ENCODE measurements at regions not wholly inside any gene's neighbourhood (a gene's known extent, or its start where the extent isn't known, plus 50 kb on each side); places are given as distances from the start of the nearest gene placed in this dataset.

GRCh38 chr10:117424883-117425649 is 49.8 kb upstream of the PDZD8 start (continued):
- TF ChIP-seq ZNF142 (CRISPR knock-in tag; IDR thresholded peaks at IDR 0.05) (no peak), PCBP1 (IDR thresholded peaks at IDR 0.05; ENCODE audit: borderline replicate concordance, low read depth, low read length) (no peak), ZBTB44 (CRISPR knock-in tag; IDR thresholded peaks at IDR 0.05) (no peak), CHD4 (IDR thresholded peaks at IDR 0.05; ENCODE audit: borderline replicate concordance, low read length) (no peak), ZNF12 (CRISPR knock-in tag; IDR thresholded peaks at IDR 0.05) (no peak), TGIF2 (CRISPR knock-in tag; IDR thresholded peaks at IDR 0.05) (no peak), SNAPC5 (CRISPR knock-in tag; IDR thresholded peaks at IDR 0.05; ENCODE audit: borderline replicate concordance) (no peak), ZNF354B (CRISPR knock-in tag; IDR thresholded peaks at IDR 0.05) (no peak), RFXANK (CRISPR knock-in tag; IDR thresholded peaks at IDR 0.05) (no peak), ZKSCAN1 (IDR thresholded peaks at IDR 0.05; ENCODE audit: low read length) (no peak), ZNF704 (CRISPR knock-in tag; IDR thresholded peaks at IDR 0.05; ENCODE audit: borderline replicate concordance) (no peak), SP140L (CRISPR knock-in tag; IDR thresholded peaks at IDR 0.05; ENCODE audit: borderline replicate concordance) (no peak), ZNF317 (CRISPR knock-in tag; IDR thresholded peaks at IDR 0.05) (no peak), ELF1 (CRISPR knock-in tag; IDR thresholded peaks at IDR 0.05) (no peak), FOXM1 (CRISPR knock-in tag; IDR thresholded peaks at IDR 0.05) (no peak), REXO4 (CRISPR knock-in tag; IDR thresholded peaks at IDR 0.05; ENCODE audit: borderline replicate concordance) (no peak), SMARCC2 (IDR thresholded peaks at IDR 0.05) (no peak), HOXA3 (CRISPR knock-in tag; IDR thresholded peaks at IDR 0.05) (no peak), CBX5 (CRISPR knock-in tag; IDR thresholded peaks at IDR 0.05; ENCODE audit: borderline replicate concordance) (no peak), HDAC6 (IDR thresholded peaks at IDR 0.05; ENCODE audit: low read depth, low read length) (no peak), NR2F1 (CRISPR knock-in tag; IDR thresholded peaks at IDR 0.05) (no peak), FOXP1 (IDR thresholded peaks at IDR 0.05) (no peak), FOXP1 (CRISPR knock-in tag; IDR thresholded peaks at IDR 0.05) (no peak), ZNF83 (CRISPR knock-in tag; IDR thresholded peaks at IDR 0.05; ENCODE audit: borderline replicate concordance) (no peak)

All from HepG2 (cell line).